Putamen (tissue), 1 donor: ENCODE measurements at regions not wholly inside any gene's neighbourhood (a gene's known extent, or its start where the extent isn't known, plus 50 kb on each side); places are given as distances from the start of the nearest gene placed in this dataset.
"Not testable (repeated sequence)": the region's sequence is repeated elsewhere in the genome, so short reads cannot be mapped to it uniquely, and the experiment has no call there.

Experiments
- DNase-seq: peaks from one replicate; pipeline ENCODE4 v3.0.0-alpha.2; 2016; ENCODE audit warnings: low spot score

GRCh38 chr18:40258311-40258710 is 1696.7 kb upstream of the PIK3C3 start:
- no peak for DNase-seq

DNA sequence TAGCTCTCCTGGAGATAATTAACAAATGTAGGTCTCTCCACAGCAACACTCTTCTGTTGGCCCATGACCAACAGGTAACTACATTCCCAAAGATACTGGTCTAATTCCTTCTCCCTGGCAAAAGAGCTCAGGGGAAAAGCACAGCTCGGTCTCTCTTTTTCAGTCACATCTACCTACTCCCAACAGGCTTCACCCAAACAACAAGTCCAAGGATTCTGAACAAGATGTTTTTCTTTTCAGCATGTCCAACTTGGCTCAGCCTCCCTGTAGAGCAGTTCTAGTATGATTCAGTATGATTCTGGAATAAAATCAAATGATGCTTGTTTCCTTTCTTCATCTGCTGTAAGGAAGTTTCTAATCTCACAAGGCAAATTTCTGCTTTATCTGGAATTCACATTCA is 1704.8 kb upstream of the PIK3C3 start:
- DNase-seq, result no peak

GRCh38 chr18:40249390-40250080 is 1705.5 kb upstream of the PIK3C3 start:
- DNase-seq, result no peak

- not testable (repeated sequence) for DNase-seq
Measured at GRCh38 chr18:40245612-40246011, 1709.4 kb upstream of the PIK3C3 start.

GRCh38 chr18:40243607-40244006 is 1711.4 kb upstream of the PIK3C3 start:
- no peak for DNase-seq

DNA sequence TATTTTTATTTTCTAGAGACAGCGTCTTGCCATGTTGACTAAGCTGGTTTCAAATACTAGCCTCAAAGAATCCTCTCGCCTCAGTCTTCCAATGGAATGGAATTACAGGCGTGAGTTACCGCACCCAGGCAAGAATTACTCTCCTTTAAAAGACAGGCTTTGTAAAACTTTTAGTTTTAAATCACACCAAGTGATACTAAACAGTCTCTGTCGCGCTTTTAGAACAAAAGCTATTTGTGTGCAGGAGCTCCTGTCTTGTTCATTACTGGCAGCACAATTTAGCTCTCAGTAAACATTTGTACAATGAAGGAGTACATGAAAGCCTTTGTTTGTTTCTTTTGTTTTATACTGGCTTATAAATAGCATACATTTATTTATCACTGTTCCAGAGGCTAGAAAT is 1719.2 kb upstream of the PIK3C3 start:
- no peak for DNase-seq

GRCh38 chr18:40235323-40235722 is 1719.7 kb upstream of the PIK3C3 start:
- no peak for DNase-seq

DNA sequence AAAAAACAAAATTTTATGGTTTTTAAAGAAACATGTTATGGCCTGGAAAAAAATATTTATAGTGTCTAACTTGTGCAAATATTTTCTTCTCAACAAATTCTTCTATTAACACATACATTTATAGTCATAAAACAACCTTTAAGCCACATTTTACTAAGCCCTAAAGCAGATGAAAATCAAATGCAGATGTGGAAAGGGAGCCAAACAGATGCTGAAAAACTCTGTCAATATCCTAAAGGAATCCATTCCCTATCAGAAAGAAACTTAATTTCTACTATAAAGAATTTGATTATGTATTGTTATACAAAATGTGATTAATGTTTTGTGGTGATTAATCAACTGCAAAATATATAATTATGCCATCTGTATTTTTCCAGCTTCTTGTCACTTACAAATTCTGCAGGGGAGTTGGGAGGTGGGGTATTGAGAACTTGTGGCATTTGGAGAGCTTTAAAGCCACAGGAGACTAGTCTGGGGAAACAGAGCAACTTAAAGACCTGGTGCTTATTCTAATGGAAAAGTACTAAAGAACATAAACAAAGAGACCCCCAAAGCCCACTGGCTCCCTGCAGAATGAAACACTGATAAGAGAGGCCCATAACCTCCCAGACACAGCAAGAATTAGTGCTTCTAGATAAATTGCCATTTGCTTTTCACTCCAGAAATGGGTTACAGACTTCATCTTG is 1721.0 kb upstream of the PIK3C3 start:
- no peak for DNase-seq

GRCh38 chr18:40222776-40223175 is 1732.3 kb upstream of the PIK3C3 start:
- no peak for DNase-seq

DNA sequence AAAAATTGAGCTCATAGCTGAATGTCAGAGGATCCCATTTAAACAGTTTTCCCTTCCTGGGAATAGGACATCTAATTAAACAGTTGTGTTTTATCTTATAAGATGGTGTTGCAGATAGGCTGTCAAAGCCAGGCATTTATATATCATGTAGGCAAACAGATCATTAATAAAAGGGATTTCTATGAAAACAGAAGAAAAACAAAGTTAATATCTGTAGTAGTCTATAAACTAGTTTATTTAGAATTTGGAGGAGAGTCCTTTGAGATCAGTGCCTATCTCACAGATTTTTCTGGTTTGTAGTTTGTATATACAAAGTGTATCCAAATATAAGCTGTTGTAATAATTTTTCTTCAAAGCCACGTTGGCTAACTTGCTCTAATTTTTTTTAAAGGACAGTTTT is 1738.2 kb upstream of the PIK3C3 start:
- DNase-seq, result no peak

- DNase-seq, result no peak
Measured at GRCh38 chr18:40215979-40216378, 1739.1 kb upstream of the PIK3C3 start.

DNA sequence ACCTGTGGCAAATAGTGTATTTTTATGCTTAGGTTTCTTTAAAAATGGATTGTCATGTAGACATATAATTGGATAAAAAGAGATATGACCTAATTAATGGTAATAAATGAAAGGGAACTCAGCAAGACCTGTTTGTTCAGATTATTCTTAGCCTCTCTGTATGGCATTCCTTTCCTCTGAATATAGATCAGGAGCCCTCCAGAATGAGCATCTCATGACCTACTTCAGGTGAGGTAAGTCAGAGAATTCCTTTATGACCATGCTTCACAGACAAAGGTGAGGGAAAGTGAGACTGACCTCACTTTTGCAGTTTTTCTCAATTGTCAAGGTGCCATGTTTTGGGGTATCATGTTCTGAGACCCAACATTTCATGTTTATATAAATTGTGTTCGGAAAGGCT is 1744.3 kb upstream of the PIK3C3 start:
- DNase-seq, result no peak

DNA sequence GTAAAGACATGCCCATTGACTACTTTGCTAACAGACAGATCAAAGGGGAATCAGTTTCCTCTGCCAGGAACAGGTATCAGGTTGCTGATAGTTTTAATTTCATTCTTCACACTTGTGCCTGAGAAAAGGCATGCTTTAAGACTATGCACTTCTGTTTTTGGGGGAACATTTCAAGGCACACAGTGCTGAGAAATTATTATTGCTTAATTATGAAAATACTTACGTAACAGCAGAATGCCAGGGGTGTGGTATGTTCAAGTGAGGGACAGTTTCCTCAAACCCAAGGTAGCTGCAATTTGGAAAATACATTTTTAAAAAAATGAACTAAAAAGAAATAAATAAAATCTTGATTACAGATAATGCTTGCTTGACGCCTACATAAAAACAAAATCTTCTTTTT is 1746.1 kb upstream of the PIK3C3 start:
- DNase-seq, result no peak

GRCh38 chr18:40197711-40198110 is 1757.3 kb upstream of the PIK3C3 start:
- no peak for DNase-seq

- DNase-seq, result no peak
Measured at GRCh38 chr18:40186677-40187076, 1768.4 kb upstream of the PIK3C3 start.

DNA sequence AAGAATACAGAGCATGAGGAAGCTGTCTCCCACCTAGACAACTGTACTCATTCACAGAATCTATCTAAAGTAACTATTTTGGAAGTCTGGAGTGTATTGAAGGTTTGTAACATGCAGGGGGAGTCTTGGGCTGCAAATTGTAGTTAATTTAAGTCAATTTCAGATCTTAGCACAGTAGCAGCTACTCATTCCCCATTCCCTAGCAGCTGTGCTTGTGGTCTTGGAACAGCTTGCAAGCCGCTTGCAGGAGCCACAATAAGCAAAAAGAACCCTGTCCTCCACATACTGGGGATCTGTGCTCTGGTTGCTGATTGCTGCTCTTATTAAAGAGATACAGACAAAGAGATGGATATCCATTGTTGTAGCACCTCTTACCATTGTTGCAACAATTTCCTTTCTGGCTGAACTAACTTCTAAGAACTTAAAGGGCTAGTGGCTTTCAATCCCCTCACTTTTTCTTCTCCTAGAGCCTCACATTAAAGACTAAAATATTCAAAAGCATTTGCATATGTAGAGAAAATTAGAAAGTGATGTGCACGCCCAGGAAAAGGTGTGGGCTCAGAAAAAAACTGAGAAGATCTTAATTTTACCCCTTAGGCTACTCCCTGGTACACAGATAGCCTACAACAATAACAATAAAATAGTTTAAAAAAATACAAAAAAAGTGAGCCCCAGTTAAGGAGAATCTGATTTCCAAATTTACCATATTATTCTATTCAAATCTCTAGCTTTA is 1775.1 kb upstream of the PIK3C3 start:
- no peak for DNase-seq

DNA sequence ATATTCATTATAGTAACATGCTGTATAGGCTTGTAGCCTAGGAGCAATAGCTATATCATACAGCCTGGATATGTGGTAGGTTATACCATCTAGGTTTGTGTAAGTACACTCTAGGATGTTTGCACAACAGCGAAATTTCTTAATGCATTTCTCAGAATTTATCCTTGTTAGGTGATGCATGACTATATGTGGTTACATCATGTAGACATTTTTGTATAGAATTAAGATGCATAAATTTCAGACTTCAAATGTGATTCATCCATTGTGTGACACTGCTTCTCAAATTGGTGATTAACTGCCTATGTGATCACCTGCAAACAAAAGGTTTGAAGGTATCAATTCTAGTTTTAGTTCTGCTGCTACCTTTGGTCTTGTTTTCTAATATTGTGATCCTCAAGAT is 1787.0 kb upstream of the PIK3C3 start:
- no peak for DNase-seq

DNA sequence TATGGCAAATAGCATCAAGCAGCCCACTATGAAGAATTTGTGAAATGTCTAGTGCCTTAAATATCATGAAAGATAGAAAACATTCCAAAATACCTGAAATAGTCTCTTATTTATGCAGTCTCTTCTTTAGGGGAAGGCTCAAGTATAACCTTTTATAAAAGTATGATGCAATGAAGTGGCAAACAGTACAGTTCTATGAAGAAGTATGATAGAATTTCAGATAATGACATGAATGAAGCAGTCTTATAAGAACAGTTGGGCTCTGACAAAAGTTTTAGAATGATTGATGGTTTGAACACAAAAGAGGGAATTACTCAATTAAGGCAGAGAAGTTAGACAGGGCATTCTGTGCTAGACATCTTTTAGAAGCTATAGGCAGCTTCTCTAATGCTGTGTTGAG is 1791.8 kb upstream of the PIK3C3 start:
- no peak for DNase-seq

- DNase-seq, result no peak
Measured at GRCh38 chr18:40160361-40160760, 1794.7 kb upstream of the PIK3C3 start.

GRCh38 chr18:40159141-40160017 is 1795.7 kb upstream of the PIK3C3 start:
- peak; percentile 10 for DNase-seq

- DNase-seq, result no peak
Measured at GRCh38 chr18:40157120-40157519, 1797.9 kb upstream of the PIK3C3 start.

DNA sequence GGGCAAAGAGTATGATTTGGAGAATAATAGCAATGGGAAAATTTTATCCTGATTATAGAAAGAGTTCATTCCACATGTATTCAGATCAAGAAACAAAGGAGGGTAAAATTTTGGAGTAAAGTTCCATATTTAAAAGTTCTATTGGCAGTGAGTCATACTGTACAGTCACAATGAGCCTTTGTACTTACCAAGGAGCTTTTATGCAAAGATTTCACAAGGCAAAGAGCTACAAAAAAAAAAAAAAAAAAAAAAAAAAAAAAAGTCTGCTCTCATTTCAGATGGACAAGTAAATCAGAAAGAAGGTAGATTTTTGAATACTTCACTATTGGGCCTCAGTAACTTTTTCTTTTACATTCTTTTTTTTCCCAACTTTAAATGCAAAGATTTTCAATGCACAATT is 1802.2 kb upstream of the PIK3C3 start:
- DNase-seq, result peak; percentile 7
